ENCODE measurements at regions not wholly inside any gene's neighbourhood (a gene's known extent, or its start where the extent isn't known, plus 50 kb on each side); places are given as distances from the start of the nearest gene placed in this dataset.
"Not testable (repeated sequence)": the region's sequence is repeated elsewhere in the genome, so short reads cannot be mapped to it uniquely, and the experiment has no call there.

DNA sequence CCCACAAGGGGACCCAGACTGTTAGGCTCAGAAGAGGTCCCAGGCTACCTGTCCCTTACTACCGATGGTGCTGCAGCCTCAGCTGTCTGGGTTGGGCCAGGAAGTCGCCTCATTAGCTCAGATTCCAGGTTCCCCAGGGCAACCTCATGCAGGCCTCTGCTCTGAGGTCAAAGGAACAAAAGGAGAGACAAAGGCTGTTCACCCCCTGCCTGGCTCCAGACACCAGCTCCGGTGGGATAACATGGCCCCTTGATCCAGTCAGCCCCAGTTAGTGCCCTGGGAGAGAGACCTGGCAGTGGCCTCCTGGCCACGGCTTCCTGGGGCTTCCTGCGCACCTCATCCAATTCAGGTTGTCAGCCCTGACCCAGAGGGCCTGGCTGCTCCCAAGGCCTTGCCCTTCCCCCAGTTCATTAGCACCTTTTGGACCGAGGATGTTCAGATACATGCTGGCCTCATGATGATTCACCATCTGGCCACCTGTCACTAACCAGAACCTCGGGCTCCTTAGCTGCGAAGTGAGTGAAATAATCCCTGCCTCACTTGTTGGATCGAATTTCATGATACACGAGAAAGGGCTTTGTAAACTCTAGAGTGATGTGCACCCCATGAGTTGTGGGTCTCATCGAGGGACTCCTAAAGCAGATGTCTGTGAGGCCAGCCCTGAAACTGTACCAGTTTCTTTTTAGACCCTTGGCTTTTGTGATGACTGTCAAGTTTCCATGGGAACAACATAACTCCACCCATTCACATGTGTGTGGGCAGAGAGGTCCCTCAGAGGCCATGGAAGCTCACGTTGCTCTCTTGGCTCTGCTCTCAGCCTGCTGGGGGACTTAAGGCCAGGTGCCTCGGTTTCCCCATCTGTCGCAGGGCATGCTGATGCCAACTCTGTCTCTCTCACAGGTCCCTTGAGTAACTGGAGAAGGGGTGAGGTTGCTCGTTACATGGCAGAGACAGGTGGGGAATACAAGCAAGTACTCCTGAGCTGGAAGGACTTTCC, 79.5 kb upstream of the PCBD1 start:
- no peak for DNase-seq

DNA sequence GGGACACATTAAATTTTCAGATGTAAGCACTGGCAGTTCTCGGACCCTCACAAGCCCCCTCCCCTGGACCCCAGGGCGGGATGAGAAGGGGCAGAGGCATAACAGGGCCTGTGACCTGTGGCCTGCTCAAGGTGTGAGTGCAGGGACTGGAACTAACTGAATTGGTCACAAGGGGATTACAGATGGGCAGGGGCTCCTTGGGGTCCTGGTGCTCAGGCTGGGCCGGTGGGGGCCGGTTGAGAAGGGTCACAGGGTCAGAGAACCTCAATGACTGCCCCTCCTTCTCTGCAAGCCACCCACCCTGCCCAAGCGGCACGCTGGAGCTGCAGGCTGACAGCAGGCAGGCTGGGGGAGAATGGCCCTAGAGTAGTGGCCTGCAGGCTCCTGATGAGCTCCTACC, 80.8 kb upstream of the PCBD1 start:
- no peak for DNase-seq

DNA sequence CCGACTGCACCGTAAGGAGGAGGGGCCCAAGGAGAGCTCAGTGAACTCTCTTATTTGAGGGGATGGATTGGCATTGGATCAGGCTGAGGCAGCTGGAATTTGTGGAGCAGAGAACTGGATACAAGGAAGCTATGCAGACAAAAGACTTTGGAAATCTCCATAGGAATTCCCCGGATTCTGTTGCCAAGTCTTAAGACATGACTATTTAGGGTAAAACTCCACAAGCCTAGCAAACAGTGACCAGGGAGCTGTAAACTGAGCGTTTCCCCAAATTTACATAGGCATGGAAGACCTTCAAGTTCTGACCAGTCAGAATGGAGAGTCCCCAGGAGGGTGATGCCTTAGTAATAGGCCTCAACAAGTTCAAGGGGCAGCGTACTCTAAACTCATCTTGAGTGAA, 82.5 kb upstream of the PCBD1 start:
- DNase-seq = no peak

DNA sequence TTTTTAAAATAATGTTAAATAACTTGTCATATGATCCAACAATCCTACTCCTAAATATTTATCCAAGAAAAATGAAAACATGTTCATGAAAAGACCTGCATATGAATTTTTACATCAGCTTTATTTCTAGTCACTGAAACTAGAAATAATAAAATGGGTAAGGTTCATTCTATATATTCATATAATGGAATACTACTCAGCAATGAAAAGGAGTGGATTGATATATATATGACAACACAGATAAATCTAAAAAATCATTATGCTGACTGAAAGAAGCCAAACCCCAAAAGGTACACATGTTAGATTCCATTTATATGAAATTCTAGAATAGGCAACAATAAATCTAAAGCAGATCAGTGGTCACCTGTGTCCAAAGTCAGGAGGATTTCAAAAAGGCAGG, 84.9 kb upstream of the PCBD1 start:
- no peak for DNase-seq

DNA sequence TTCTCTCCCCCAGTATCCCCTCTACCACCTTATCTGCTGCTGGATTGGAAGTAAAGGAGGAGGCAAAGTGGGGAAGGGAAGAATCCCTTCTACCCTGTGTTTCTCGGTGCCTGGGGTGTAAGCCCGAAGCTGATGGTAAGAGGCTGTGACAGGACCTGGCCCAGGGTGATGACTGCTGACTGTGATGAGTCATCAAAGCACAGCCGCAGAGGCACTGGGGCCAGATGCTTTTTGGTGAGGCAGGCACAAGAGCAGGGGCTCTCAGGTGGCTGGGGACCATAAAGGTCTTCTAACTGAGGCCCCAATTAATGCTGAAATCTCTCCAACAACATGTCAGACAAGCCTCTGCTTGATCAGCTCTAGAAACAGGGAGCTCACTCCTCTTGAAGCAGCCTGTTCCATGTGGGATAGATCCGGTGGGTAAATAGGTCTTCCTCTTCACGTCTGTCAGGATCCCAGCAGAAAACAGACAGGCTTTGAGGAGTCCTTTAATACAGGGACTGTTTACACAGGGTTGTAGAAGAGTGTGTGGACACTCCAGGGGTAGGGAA, 86.1 kb upstream of the PCBD1 start:
- DNase-seq = no peak

DNA sequence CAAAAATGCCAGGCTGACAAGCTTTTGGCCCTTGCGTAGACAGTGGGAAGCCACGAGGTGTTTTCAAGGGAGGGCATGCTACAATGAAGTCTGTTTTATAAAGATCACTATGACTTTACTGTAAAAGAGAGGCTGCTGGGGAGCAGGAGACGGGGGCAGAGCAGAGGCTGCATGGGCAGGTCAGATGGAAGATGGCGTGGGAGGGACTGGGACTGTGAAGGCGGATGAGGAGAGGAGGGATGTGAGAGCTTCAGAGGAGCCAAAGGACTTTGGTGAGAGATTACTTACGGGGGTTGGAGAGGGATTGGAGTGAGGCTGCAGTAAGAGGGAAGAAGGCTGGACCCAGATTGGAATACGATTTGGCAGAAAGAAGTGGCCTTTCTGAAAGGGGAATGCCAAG, 86.6 kb upstream of the PCBD1 start:
- DNase-seq = no peak

DNA sequence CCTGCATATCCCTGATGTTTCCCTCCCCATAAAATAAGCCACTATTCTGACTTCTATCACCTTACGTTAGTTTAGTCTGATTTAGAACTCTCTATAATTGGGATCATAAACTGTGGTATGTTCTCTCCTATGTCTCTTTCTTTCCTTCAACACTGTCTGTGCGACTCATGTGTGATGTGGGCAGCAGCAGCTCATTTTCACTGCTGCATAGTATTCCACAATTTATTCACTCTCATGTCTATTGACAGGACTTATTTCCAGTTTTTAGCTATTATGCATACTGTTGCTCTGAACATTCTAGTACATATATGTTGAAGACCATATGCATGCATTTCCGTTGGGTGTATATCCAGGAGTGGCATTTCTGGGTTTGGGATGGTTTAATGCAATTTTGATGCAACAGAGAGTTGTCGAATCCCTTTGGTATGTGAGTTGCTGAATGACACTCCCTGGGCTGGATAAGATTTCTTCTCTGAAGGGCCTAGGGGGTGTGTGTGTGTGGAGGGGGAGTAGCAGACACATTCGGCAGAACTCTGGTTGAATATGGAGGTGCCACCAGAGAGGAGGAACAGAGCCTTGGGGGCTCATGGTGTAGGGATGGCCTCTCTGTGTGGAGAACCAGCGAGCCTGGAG, 87.8 kb upstream of the PCBD1 start:
- DNase-seq = no peak

DNA sequence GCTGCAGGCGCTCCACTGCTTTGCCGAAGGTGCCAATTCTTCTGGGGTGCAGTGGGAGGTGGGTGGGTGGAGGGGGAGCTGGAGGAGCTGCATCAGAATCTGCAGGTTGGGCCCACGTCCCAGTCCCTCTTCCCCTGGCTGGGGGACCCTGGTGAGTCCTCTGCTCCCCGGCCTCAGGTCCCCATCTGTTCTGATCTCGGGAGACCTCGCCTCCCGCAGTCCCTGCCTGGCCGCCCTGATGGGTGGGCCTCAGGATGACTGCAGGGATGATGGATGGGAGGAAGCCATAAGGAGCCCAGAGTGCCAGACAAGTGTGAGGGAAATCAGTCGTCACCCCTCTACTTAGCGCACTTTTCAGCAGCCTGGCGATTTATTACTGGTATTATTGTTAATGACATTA, 89.3 kb upstream of the PCBD1 start:
- no peak for DNase-seq

DNA sequence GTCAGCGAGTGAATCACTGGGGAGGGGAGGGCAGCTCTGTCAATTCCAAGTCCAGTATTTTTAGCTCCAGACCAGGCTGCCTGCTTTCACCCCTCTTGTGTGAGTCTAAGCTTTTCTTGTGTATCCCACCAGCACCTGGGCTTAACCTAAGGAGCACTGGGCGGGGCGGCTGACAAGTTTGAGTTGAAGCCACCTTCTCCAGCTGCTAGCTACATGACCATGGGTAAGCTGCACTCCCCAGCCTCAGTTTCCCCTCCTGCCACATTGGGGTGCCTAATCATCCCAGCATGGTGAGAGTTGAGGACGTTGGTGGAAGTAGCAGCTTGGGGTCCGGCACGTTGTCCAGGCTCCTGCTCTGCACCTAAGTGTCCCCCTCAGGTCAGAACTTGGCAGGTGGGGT, 89.8 kb upstream of the PCBD1 start:
- no peak for DNase-seq

DNA sequence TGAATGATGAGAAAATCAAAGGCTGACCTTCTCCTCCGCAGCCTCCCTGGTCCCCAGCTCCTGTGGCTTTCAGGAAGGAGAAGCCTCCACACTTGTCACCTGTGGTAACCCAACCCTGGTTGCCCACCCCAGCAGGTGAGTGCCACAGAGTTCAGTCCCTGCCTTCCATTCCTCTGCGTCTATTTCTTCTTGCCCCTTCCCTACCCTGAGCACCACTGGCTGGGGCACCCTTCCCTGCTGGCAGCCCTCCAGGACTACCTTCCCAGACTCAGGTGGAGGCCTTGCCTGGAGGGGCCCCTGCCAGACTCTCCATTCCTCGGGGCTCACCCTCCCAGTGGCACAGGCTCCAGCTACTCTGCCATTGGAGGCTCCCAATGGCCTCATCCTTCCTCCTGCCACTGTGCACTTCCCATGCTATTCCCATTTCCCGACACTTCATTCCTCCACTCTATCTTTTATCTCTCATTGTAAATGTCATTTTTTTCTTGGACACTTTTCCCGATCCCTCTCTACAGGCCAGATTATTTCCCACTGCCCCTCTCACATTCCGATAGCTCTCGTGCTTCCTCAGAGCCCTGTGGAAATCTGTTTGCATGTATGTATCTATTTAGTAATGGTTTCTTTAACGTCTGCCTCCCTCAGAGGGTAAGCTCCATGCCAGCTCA, 90.6 kb upstream of the PCBD1 start:
- no peak for DNase-seq

DNA sequence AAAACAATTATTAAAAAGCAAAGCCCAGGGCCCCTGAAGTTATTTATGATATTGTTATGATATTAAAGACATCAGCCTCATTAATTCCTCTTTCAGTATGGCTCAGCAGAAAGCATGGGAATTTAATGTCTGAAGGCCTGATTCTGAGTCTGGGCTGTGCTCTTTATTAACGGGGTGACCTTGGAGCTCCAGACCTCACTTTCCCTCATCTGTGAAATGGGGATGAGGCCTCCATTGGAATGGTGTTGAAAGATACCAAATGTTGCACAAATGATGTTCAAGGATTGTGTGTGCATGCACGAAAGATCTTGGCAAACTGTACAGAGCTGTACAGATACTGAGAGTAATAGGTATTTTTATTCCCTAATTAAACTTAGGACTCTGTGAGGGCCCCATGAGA, 92.3 kb upstream of the PCBD1 start:
- DNase-seq = no peak

DNA sequence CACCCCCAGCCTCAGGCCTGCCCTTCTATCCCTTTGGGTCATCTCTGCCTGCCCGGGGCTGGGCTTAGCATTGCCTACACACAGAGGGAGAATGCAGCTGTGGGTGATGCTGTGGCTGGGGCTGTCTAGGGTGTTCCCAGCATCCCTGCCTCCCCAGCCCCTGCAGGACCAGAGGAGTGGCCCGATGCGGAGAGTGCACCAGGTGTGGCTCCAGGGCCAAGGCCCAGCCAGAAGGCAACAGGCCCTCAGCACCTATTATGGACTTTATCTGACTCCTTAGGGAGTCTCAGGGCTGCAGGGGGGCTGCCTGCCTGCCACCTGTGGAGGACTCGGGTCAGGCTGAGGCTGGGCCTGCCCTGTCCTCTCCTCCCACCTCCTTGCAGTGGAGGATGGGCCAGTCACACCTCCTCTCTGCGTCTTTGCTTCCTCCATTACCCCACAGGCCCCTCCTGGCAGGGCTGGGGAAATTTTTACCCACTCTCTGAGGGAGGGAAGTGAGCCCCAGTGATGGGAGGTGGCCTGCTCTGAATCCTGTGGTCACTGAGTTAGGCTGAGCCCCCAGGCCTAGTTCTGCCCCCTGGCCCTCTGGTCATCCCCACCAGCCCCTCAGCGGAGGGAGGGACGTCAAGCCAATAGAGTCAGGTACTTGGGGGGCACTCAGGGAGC, 92.9 kb upstream of the PCBD1 start:
- DNase-seq = no peak

DNA sequence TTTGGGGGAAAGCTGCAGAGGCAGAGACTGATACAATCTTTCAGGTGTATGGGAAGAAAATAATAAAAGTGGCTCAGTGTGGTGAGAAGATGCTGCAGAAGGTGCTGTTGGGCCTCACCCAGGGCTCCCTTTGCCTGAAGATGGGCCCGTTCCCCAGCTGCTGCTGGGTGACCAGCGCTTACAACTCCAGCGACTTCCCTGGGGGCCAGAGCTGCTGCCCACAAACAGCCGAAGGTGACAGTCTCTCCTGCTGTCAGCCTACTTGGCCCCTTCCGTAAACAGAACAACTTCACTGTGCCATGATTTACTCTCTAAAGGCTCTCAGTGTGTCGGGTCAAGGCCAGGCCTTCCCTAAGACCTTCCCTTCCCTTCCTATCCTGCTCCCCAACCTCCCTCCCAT, 93.6 kb upstream of the PCBD1 start:
- DNase-seq = no peak

DNA sequence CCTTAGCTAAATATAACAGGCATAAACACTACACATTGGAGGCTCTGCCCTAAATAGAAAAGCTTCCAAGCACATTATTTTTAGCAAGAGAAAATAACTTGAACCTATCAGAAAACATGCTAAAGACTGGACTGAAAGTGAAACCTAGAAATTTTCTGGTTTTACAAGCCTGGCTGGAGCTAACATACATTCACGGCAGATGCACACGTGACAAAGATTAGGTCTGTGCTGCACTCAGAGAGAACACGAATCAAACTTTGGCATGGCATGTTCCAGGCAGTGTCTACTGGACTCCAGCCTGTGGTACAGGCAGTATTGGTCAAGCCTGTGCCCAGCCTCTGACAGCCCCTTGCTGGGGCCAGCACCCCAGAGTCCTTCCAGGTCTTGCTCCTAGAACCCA, 94.1 kb upstream of the PCBD1 start:
- no peak for DNase-seq

DNA sequence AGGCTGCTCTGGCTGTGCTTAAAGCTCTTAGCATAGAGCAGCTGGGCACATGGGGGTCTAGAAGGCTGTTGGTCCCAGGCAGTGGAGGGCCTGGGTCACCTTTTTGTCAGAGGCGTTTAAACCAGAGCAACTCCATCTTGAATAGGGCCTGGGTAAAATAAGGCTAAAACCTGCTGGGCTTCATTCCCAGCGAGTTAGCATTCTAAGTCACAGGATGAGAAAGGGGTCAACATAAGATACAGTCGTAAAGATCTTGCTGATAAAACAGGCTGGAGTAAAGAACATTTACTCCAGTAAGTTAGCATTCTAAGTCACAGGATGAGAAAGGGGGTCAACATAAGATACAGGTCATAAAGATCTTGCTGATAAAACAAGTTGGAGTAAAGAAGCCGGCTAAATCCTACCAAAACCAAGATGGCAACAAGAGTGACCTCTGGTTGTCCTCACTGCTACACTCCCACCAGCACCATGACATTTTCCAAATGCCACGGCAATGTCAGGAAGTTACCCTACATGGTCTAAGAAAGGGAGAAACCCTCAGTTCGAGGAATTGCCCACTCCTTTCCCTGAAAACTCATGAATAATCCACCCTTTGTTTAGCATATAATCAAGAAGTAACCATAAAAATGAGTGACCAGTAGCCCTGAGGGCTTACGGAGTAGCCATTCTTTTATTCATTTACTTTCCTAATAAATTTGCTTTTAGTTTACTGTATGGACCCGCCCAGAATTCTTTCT, 96.8 kb upstream of the PCBD1 start:
- no peak for DNase-seq

DNA sequence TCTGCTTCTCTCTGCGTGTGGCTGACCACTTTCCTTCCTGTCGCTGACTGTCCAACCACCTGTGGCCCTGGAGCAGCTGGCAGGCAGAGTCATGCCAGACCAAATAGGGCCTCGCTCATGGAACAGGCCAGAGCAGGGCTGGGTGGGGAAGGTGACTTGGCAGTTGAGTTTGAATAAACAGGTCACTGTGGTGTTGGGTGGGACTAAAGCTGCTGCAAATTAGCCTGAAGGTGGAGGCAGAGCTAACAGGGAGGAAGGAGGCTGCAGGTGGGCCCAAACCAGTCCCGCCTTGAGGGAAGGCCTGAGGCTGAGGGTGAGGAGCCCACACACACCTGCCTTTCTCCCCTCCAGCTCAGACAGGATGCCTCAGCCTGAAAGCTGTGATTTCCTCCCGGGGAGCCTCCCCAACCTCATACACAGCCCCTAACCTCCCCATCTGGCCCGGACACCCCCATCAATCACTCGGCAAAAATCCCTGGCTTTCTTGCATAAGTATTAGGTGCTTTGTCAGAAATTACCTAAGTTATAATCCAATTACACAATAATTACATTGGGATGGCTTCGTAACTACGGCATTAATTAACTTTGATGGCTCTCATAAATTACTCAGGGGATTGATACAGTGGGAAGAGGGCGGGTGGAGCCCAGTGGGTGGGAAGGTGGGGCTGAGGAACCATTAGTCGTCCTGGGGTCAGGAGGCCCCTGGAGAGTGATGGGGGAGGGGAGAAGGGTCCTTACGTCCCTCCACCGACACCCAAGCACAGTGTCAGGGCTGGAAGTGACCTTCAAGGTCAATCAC, 97.7 kb upstream of the PCBD1 start:
- peak; percentile 64 for DNase-seq

DNA sequence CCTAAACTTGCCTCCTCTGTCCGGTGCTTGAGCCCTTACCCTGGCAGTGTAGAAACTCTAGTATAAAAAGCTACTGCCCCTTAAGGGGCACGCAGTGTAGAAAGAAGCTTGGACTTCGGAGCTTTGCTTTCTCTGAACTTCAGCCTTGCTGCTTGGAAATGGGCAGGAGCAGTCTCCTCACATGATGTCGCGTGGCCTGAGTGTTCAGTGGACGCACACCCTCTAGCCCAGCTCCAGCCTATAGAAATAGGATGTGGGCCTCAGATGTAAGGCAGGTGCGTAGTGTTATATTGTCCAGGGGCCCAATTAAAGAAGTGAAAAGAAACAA, 98.2 kb upstream of the PCBD1 start:
- no peak for DNase-seq

DNA sequence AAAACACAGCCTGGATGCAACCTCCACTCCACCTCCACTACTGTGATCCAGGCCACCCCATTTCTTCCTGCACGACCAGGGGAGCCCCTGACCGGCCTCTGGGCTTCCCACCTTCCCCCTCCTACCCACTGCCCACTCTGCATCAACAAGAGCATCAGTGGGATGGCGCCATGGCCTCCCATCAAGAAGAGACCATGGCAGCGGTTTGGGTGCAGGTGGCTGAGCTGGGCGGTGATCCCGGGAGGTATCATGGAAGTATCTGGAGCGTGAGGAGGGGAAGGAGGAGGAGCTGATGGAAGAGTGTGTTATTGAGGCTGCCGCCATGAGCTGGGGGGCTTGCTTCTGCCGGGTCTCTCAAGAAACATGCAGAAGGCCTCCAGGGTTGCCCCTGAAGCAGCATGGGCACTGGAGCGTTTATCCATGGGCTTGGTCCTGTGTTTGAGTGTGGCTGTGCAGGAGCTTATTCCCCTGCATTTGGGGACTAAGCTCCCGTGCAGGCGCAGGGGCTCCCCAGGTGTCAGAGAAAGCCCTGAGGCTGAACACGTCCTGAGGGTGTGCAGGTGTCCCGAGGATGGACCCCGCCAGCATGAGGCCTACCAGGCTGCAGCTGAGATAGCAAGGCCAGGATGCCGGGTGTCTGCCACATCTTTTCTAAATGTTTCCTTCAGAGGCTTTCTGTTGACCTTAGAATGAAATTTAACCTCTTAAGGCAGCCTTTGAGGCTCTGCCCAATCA, 99.2 kb upstream of the PCBD1 start:
- no peak for DNase-seq

DNA sequence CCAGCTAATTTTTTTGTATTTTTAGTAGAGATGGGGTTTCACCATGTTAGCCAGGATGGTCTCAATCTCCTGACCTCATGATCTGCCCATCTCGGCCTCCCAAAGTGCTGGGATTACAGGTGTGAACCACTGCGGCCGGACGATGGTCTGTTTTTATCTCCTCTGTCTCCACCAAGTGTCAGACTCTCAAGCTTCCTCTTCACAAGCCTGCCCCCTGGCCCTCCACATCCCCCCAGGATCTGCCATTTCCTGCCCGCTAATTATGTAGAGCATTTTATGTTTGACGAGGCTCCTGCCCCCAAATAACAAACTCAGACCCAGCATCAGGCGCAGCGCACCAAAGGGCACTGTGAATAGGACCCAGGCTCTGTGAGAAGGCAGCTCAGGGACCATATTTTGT, 101.8 kb upstream of the PCBD1 start:
- DNase-seq = not testable (repeated sequence)

DNA sequence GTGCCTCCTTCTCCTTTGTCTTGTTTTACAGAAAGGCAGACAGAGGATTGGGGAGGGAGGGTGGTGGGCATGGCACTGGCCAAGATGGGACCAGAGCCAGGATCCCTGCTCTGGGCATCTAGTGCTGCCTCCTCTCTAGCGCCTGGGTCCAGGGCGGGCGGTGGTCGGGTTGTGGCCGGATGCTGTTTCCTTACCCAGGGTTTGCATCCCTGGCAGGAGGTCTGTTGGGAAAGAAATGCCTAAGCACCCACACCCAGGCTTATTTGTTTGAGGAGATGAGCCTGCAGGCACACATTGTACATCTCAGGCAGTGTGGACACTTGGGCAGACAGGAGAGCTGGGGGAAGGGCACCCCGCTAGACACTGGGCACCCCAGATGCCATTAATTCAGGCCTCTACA, 102.3 kb upstream of the PCBD1 start:
- no peak for DNase-seq
